GM23248 (cell line): ENCODE measurements at regions not wholly inside any gene's neighbourhood (a gene's known extent, or its start where the extent isn't known, plus 50 kb on each side); places are given as distances from the start of the nearest gene placed in this dataset.

Source experiments
- EZH2 ChIP-seq: fragments of 200-600 bp; sonication (generic); IDR thresholded peaks from 2 replicates; pipeline ENCODE4 v1.6.1; 2018; ENCODE audit warnings: antibody characterized with exemption, mild to moderate bottlenecking; ENCODE audit not compliant: insufficient read depth, poor library complexity, severe bottlenecking
- EZH2phosphoT487 ChIP-seq: fragments of 200-600 bp; sonication (generic); IDR thresholded peaks from 2 replicates; pipeline ENCODE4 v1.6.1; 2018; ENCODE audit warnings: antibody characterized with exemption, moderate library complexity, mild to moderate bottlenecking, low read depth; ENCODE audit not compliant: insufficient read depth

- no peak for TF ChIP-seq EZH2
- no peak for TF ChIP-seq EZH2phosphoT487
Observed at GRCh38 chr18:38931754-38932050, 1366.1 kb upstream of the CELF4 start.
